ENCODE measurements at regions not wholly inside any gene's neighbourhood (a gene's known extent, or its start where the extent isn't known, plus 50 kb on each side); places are given as distances from the start of the nearest gene placed in this dataset.
"Not testable (repeated sequence)": the region's sequence is repeated elsewhere in the genome, so short reads cannot be mapped to it uniquely, and the experiment has no call there.

DNA sequence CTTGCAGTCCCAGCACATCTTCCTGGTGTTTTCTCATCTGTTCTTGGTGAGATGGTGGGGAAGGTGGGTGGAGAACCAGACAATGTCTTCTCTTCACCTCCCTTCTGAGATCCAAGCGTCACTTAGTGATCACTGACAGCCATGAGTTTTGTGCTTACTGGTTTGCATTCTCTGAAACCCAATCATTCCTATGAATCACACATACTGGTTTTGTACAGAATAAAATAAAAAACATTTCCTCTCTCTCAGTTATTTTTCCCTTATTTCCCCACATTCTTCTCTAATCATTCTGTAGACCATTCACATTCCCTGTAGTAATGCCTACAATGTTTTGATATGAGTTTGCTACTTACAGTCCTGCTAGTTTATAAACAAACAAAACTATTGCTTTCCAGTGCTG, 143.8 kb upstream of the SLC13A1 start:
- Histone ChIP-seq H3K36me3 (ENCODE audit: insufficient read depth, low read length) (no peaks in the 10 kb centered on the region), H3K4me1 (ENCODE audit: insufficient read depth, low read length) (no peaks in the 10 kb centered on the region), H3K27me3 (ENCODE audit: insufficient read depth, low read length, poor library complexity, severe bottlenecking) (no peaks in the 10 kb centered on the region), H3K4me3 (ENCODE audit: low read length) (no peak overlapping the region), H3K27ac (ENCODE audit: low read depth, low read length) (no peak overlapping the region), H3K9me3 (ENCODE audit: low read length) (no peaks in the 10 kb centered on the region)
- H3K27me3 Mint-ChIP-seq: no peaks in the 10 kb centered on the region
- POLR2A ChIA-PET: no interaction called here
- H3K4me3 Mint-ChIP-seq: no peak overlapping the region
- H3K9me3 Mint-ChIP-seq: peaks cover 0 to 5% (median 3%) of the 10 kb centered on the region in 5 donors
- CTCF ChIA-PET: no interaction called here
- H3K36me3 Mint-ChIP-seq: no peaks in the 10 kb centered on the region
- H3K4me1 Mint-ChIP-seq: no peaks in the 10 kb centered on the region
- no peak overlapping the region for H3K27ac Mint-ChIP-seq
- DNase-seq: no peak

GRCh38 chr7:123341102-123341501, 141.3 kb upstream of the SLC13A1 start:
- no peaks in the 10 kb centered on the region for H3K36me3 ChIP-seq (ENCODE audit: insufficient read depth, low read length)
- POLR2A ChIA-PET: no interaction called here
- H3K27me3 ChIP-seq (ENCODE audit: insufficient read depth, low read length, poor library complexity, severe bottlenecking): no peaks in the 10 kb centered on the region
- no peaks in the 10 kb centered on the region for H3K9me3 ChIP-seq (ENCODE audit: low read length)
- no peaks in the 10 kb centered on the region for H3K36me3 Mint-ChIP-seq
- H3K4me1 ChIP-seq (ENCODE audit: insufficient read depth, low read length): no peaks in the 10 kb centered on the region
- H3K27ac Mint-ChIP-seq: no peak overlapping the region
- no peak for DNase-seq
- H3K4me3 Mint-ChIP-seq: no peak overlapping the region
- H3K27me3 Mint-ChIP-seq: no peaks in the 10 kb centered on the region
- no peak overlapping the region for H3K27ac ChIP-seq (ENCODE audit: low read depth, low read length)
- H3K4me1 Mint-ChIP-seq: no peaks in the 10 kb centered on the region
- CTCF ChIA-PET: no interaction called here
- no peak overlapping the region for H3K4me3 ChIP-seq (ENCODE audit: low read length)
- H3K9me3 Mint-ChIP-seq: peaks cover 0 to 5% (median 3%) of the 10 kb centered on the region in 5 donors

DNA sequence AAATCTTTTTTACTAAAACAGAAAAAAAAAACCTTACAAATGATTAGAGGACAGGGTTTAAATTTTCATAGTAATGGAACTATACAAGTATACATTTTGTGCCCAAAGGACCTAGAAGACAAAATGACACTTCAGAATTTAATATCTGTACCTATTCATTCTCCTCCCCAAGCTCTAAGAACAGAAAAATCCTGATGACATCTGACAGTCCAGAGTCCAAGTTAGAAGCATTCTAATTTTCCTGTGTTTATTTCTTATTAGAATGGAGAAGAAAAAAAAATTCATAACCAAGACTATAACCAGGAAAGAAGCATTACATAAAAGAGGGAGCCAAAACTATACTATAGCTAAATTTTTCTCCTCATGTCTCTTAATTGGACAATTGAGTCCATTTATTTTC, 138.9 kb upstream of the SLC13A1 start:
- Histone ChIP-seq H3K9me3 (ENCODE audit: low read length) (no peaks in the 10 kb centered on the region), H3K4me3 (ENCODE audit: low read length) (no peak overlapping the region), H3K4me1 (ENCODE audit: insufficient read depth, low read length) (no peaks in the 10 kb centered on the region), H3K36me3 (ENCODE audit: insufficient read depth, low read length) (no peaks in the 10 kb centered on the region), H3K27me3 (ENCODE audit: insufficient read depth, low read length, poor library complexity, severe bottlenecking) (no peaks in the 10 kb centered on the region), H3K27ac (ENCODE audit: low read depth, low read length) (no peak overlapping the region)
- Mint-ChIP-seq H3K4me3 (no peak overlapping the region), H3K36me3 (no peaks in the 10 kb centered on the region), H3K27ac (no peak overlapping the region), H3K9me3 (peaks cover 0 to 6% (median 3%) of the 10 kb centered on the region in 5 donors), H3K27me3 (no peaks in the 10 kb centered on the region), H3K4me1 (no peaks in the 10 kb centered on the region)
- ChIA-PET CTCF (no interaction called here), POLR2A (no interaction called here)
- no peak for DNase-seq

GRCh38 chr7:123329988-123330643, 130.3 kb upstream of the SLC13A1 start:
- H3K4me1 ChIP-seq (ENCODE audit: insufficient read depth, low read length): no peaks in the 10 kb centered on the region
- no peak for DNase-seq
- Mint-ChIP-seq H3K27ac (no peak overlapping the region), H3K36me3 (no peaks in the 10 kb centered on the region), H3K9me3 (peaks cover 6 to 16% (median 7%) of the 10 kb centered on the region in 5 donors), H3K27me3 (peaks cover 0 to 1% of the 10 kb centered on the region in 2 donors), H3K4me3 (peak overlapping the region in 1 of 7 donors; percentile 70), H3K4me1 (no peaks in the 10 kb centered on the region)
- POLR2A ChIA-PET: no interaction called here
- no peak overlapping the region for H3K27ac ChIP-seq (ENCODE audit: low read depth, low read length)
- H3K4me3 ChIP-seq (ENCODE audit: low read length): no peak overlapping the region
- H3K27me3 ChIP-seq (ENCODE audit: insufficient read depth, low read length, poor library complexity, severe bottlenecking): no peaks in the 10 kb centered on the region
- no peaks in the 10 kb centered on the region for H3K36me3 ChIP-seq (ENCODE audit: insufficient read depth, low read length)
- no peaks in the 10 kb centered on the region for H3K9me3 ChIP-seq (ENCODE audit: low read length)
- CTCF ChIA-PET: no interaction called here

DNA sequence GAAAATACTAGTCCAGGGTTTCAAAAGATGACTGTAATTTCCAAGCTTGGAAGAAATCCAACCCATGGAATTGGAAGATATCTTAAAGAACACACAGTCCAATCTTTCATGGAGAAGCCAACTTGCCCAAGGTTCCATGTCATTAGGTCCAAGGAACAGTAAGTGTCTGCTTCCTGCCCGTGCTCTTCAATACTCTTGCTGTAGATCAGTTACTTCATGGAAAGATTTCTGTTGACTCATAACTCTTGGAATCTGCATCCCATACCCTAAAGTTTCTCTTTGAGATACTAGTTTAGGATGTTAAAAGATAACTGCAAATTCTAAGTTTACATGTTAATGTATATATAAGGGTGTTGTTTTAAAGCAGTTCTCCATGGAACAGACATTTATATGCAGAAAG, 127.9 kb upstream of the SLC13A1 start:
- DNase-seq: no peak
- H3K27me3 Mint-ChIP-seq: peaks cover 0 to 1% of the 10 kb centered on the region in 2 donors
- no peak overlapping the region for H3K27ac ChIP-seq (ENCODE audit: low read depth, low read length)
- POLR2A ChIA-PET: no interaction called here
- H3K27me3 ChIP-seq (ENCODE audit: insufficient read depth, low read length, poor library complexity, severe bottlenecking): no peaks in the 10 kb centered on the region
- no peak overlapping the region for H3K4me3 Mint-ChIP-seq
- no peaks in the 10 kb centered on the region for H3K36me3 ChIP-seq (ENCODE audit: insufficient read depth, low read length)
- peaks cover 11 to 27% (median 15%) of the 10 kb centered on the region in 5 donors for H3K9me3 Mint-ChIP-seq
- no peaks in the 10 kb centered on the region for H3K4me1 Mint-ChIP-seq
- no peaks in the 10 kb centered on the region for H3K9me3 ChIP-seq (ENCODE audit: low read length)
- no peaks in the 10 kb centered on the region for H3K4me1 ChIP-seq (ENCODE audit: insufficient read depth, low read length)
- H3K36me3 Mint-ChIP-seq: no peaks in the 10 kb centered on the region
- no peak overlapping the region for H3K4me3 ChIP-seq (ENCODE audit: low read length)
- no peak overlapping the region for H3K27ac Mint-ChIP-seq
- CTCF ChIA-PET: no interaction called here

GRCh38 chr7:123324283-123324682, 124.5 kb upstream of the SLC13A1 start:
- ChIA-PET POLR2A (no interaction called here), CTCF (no interaction called here)
- no peak overlapping the region for H3K27ac Mint-ChIP-seq
- Histone ChIP-seq H3K27me3 (ENCODE audit: insufficient read depth, low read length, poor library complexity, severe bottlenecking) (no peaks in the 10 kb centered on the region), H3K4me1 (ENCODE audit: insufficient read depth, low read length) (no peaks in the 10 kb centered on the region), H3K27ac (ENCODE audit: low read depth, low read length) (no peak overlapping the region), H3K36me3 (ENCODE audit: insufficient read depth, low read length) (no peaks in the 10 kb centered on the region), H3K4me3 (ENCODE audit: low read length) (no peak overlapping the region), H3K9me3 (ENCODE audit: low read length) (no peaks in the 10 kb centered on the region)
- no peak overlapping the region for H3K4me3 Mint-ChIP-seq
- H3K36me3 Mint-ChIP-seq: no peaks in the 10 kb centered on the region
- peaks cover 8 to 24% (median 18%) of the 10 kb centered on the region in 5 donors for H3K9me3 Mint-ChIP-seq
- H3K4me1 Mint-ChIP-seq: no peaks in the 10 kb centered on the region
- peaks cover 0 to under 1% of the 10 kb centered on the region in 2 donors for H3K27me3 Mint-ChIP-seq
- DNase-seq: no peak

DNA sequence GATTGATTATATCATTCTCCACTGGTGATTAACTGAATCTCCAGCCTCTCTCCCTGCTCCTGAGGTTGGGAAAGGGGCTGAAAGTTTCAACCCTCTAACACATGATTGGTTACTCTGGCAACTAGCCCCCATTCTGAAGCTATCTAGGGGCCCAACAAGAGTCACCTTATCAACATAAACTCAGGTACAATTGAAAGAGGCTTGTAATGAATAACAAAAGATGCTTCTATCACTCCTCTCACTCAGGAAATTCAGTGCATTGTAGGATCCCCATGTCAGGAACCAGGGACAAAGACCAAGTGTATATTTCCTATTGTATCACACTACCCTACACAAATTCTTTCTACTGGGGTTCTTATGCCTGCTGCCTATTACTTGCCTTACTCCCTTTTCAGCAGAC, 123.9 kb upstream of the SLC13A1 start:
- Mint-ChIP-seq H3K4me3 (no peak overlapping the region), H3K27ac (no peak overlapping the region), H3K9me3 (peaks cover 8 to 24% (median 18%) of the 10 kb centered on the region in 5 donors), H3K27me3 (no peaks in the 10 kb centered on the region), H3K4me1 (no peaks in the 10 kb centered on the region), H3K36me3 (no peaks in the 10 kb centered on the region)
- Histone ChIP-seq H3K27ac (ENCODE audit: low read depth, low read length) (no peak overlapping the region), H3K4me1 (ENCODE audit: insufficient read depth, low read length) (no peaks in the 10 kb centered on the region), H3K36me3 (ENCODE audit: insufficient read depth, low read length) (no peaks in the 10 kb centered on the region), H3K4me3 (ENCODE audit: low read length) (no peak overlapping the region), H3K9me3 (ENCODE audit: low read length) (no peaks in the 10 kb centered on the region), H3K27me3 (ENCODE audit: insufficient read depth, low read length, poor library complexity, severe bottlenecking) (no peaks in the 10 kb centered on the region)
- DNase-seq: no peak
- ChIA-PET POLR2A (no interaction called here), CTCF (no interaction called here)

DNA sequence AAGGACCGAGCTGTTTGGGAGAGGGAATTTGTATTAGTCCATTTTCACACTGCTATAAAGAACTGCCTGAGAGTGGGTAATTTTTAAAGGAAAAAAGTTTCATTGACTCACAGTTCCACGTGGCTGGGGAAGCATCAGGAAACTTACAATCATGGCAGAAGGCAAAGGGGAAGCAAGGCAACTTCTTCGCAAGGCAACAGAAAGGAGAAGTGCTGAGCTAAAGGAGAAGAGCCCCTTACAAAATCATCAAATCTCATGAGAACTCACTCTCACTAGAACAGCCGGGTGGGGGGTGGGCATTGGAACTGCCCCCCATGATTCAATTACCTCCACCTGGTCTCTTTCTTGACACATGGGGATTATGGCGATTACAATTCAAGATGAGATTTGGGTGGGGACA, 121.8 kb upstream of the SLC13A1 start:
- H3K36me3 ChIP-seq (ENCODE audit: insufficient read depth, low read length); H3K27me3 Mint-ChIP-seq; H3K4me1 ChIP-seq (ENCODE audit: insufficient read depth, low read length); H3K27ac ChIP-seq (ENCODE audit: low read depth, low read length); DNase-seq; POLR2A ChIA-PET; CTCF ChIA-PET; H3K36me3 Mint-ChIP-seq; H3K4me1 Mint-ChIP-seq; H3K27me3 ChIP-seq (ENCODE audit: insufficient read depth, low read length, poor library complexity, severe bottlenecking); H3K9me3 ChIP-seq (ENCODE audit: low read length); H3K4me3 Mint-ChIP-seq; H3K4me3 ChIP-seq (ENCODE audit: low read length): not testable (repeated sequence)
- H3K9me3 Mint-ChIP-seq: peaks cover 8 to 24% (median 15%) of the 10 kb centered on the region in 5 donors
- peak overlapping the region in 1 of 8 donors; percentile 7 for H3K27ac Mint-ChIP-seq

- Mint-ChIP-seq H3K9me3 (peaks cover 8 to 22% (median 14%) of the 10 kb centered on the region in 5 donors), H3K27me3 (no peaks in the 10 kb centered on the region), H3K36me3 (no peaks in the 10 kb centered on the region), H3K27ac (no peak overlapping the region), H3K4me3 (no peak overlapping the region), H3K4me1 (no peaks in the 10 kb centered on the region)
- H3K36me3 ChIP-seq (ENCODE audit: insufficient read depth, low read length): no peaks in the 10 kb centered on the region
- POLR2A ChIA-PET: no interaction called here
- CTCF ChIA-PET: no interaction called here
- H3K27ac ChIP-seq (ENCODE audit: low read depth, low read length): no peak overlapping the region
- H3K9me3 ChIP-seq (ENCODE audit: low read length): no peaks in the 10 kb centered on the region
- no peaks in the 10 kb centered on the region for H3K27me3 ChIP-seq (ENCODE audit: insufficient read depth, low read length, poor library complexity, severe bottlenecking)
- no peaks in the 10 kb centered on the region for H3K4me1 ChIP-seq (ENCODE audit: insufficient read depth, low read length)
- H3K4me3 ChIP-seq (ENCODE audit: low read length): no peak overlapping the region
- DNase-seq: no peak
These were observed 120.1 kb upstream of the SLC13A1 start for GRCh38 chr7:123319911-123320310.

Measured in CD8-positive, alpha-beta memory T cell (primary cell).